ENCODE measurements at regions not wholly inside any gene's neighbourhood (a gene's known extent, or its start where the extent isn't known, plus 50 kb on each side); places are given as distances from the start of the nearest gene placed in this dataset.

DNA sequence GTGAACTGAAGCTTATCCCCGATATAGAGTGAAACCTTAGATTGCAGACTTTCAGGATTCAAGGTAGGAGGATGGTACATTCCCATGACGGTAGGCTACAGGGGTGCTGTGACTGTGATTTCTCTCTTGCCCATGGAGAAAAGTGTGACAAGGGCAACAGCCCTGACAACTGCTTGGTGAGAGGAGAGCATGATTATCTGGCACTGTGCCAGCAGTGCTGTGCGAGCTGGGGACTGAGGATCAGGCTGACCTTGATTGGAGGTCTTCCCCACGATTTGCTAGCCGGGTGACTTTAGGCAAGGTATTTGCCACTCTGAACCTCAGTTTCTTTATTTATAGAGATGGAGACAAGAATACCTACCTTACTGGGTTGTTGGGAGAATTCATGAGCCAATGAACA, 229.5 kb downstream of the PTEN start:
- no peak overlapping the region for H3K4me3 ChIP-seq (ENCODE audit: low read depth, low read length)
- TF ChIP-seq, protein P1, sequence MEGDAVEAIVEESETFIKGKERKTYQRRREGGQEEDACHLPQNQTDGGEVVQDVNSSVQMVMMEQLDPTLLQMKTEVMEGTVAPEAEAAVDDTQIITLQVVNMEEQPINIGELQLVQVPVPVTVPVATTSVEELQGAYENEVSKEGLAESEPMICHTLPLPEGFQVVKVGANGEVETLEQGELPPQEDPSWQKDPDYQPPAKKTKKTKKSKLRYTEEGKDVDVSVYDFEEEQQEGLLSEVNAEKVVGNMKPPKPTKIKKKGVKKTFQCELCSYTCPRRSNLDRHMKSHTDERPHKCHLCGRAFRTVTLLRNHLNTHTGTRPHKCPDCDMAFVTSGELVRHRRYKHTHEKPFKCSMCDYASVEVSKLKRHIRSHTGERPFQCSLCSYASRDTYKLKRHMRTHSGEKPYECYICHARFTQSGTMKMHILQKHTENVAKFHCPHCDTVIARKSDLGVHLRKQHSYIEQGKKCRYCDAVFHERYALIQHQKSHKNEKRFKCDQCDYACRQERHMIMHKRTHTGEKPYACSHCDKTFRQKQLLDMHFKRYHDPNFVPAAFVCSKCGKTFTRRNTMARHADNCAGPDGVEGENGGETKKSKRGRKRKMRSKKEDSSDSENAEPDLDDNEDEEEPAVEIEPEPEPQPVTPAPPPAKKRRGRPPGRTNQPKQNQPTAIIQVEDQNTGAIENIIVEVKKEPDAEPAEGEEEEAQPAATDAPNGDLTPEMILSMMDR (IDR thresholded peaks at IDR 0.05; ENCODE audit: borderline replicate concordance, insufficient read depth, low read depth, low read length): no peak

DNA sequence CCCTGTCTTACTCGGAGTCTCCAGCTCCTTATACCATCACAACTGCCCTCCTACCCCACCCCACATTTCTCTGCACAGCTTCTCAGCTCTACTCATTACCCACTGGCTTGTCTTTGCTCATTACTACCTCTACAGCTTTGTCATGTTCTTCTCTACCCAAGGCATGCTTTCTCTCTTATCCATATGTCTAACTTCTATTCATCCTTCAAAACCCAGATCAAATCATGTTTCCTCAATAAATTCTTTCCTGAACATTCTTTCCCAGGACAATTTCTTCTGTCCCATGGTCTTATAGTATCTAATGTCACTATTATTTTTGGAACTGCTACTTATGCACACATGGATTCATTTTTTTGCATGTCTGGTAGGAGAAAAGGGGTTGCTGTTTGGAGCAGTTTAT, 231.4 kb downstream of the PTEN start:
- TF ChIP-seq, protein P1 (IDR thresholded peaks at IDR 0.05; ENCODE audit: borderline replicate concordance, insufficient read depth, low read depth, low read length): no peak
- H3K4me3 ChIP-seq (ENCODE audit: low read depth, low read length): no peak overlapping the region

DNA sequence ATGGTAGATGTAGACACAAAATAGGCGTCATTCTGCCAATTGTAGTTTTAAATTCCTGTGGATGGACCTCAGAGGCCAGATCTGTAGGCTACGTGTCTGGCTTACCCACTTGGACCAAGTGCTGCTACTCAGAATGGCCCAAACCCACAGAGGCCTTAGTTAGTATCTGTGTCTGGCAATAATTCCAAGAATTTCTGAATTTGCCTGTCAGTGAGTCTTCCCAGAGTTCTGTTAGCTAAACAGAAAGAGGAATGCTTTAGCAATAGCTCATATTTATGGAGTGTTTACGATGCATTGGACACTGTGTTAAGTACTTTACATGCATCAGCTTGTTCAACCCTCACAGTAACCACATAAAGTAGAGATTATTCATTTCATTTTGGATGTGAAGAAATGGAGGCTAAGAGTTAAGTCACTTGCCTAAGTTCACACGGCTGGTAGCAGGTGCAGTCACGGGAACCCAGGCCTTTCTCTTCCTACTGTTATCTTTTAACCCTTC, 231.8 kb downstream of the PTEN start:
- TF ChIP-seq, protein P1 (IDR thresholded peaks at IDR 0.05; ENCODE audit: borderline replicate concordance, insufficient read depth, low read depth, low read length): no peak
- no peak overlapping the region for H3K4me3 ChIP-seq (ENCODE audit: low read depth, low read length)

DNA sequence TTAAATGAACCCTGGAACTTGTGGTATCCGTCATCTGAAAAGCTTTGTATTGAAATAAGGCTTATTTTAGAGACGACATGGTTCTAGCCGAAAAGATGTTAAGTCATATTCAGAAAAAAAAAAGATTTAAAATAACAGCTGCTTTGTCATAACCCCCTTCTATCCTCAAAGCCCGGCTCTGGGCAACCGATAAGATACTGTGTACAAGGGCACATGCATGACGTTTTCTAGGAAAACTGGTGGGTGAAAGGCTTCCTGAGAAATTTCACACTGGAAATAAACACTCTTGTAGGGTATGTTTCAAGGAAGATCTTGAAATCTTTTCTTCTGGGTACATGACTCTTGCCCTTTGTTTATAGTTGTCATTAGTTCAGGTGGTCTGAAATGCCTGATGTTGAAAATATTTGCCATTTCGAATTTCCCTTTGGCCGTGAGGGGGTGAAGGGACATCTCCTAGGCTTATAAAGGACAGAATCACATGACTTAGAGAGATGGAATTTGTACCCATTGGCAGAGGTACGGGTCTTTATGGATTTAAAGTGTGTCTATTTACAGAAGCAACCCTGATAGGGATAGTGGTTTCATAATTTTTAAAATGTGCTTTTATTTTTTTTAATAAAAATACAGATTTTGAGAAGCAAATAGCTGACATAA, 232.5 kb downstream of the PTEN start:
- TF ChIP-seq, protein P1 (IDR thresholded peaks at IDR 0.05; ENCODE audit: borderline replicate concordance, insufficient read depth, low read depth, low read length): no peak
- H3K4me3 ChIP-seq (ENCODE audit: low read depth, low read length): no peak overlapping the region

DNA sequence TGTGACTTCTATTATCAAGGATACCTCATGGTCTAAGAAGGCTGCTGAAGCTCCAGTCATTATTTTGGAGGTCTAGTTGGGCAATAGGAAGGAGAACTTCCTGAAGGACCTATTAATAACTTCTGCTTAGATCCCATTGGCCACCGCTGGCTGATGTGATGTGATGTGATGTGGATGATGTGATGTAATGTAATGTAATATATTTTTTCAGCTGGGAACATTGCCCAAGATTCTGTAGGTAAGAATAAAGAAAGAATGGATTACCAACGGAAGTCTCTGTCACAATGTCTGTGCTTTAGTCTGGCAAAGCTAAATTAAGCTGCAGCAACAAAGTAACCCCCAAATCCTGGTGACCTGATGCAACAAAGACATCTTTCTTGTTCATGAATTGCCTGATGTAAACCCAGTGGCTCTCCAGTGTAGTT, 233.7 kb downstream of the PTEN start:
- TF ChIP-seq, protein P1 (IDR thresholded peaks at IDR 0.05; ENCODE audit: borderline replicate concordance, insufficient read depth, low read depth, low read length): no peak
- H3K4me3 ChIP-seq (ENCODE audit: low read depth, low read length): no peak overlapping the region

DNA sequence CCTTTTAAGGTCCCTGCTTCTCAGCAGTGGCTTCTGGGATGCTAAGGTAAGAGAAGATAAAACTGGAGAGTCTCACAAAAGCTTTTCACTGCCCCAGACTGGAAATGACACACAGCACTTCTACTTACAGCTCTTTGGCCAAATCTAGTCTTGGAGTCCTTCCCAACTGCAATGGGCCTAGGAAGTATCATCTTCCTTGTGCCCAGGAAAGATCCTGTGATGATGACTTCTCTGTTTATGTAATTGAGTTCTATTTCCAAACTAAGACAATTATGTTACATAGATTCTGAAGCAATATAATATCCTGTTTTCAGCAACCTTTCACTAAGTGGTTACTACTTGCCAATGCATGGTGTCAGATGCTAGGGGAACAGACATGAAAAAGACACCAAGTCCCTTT, 234.1 kb downstream of the PTEN start:
- TF ChIP-seq, protein P1 (IDR thresholded peaks at IDR 0.05; ENCODE audit: borderline replicate concordance, insufficient read depth, low read depth, low read length): no peak
- no peak overlapping the region for H3K4me3 ChIP-seq (ENCODE audit: low read depth, low read length)

DNA sequence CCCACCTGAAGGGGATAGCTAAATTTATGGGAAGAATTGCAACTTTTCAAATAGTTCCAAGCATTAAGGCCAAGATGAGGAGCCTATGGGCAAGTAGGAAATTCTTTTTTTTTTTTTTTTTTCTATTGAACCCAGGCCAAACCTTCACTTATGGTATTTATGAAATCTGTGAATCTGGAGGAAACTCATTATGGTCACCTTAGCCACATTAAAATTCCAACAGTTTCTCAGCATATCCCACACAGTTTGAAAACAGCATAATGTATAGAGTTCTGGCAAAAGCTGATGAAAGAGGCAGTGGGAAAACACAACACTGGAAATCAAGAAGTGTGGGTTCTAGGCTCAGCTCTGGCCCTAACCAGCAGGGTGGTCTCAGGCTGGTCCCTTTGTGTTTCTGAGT, 236.9 kb downstream of the PTEN start:
- TF ChIP-seq, protein P1 (IDR thresholded peaks at IDR 0.05; ENCODE audit: borderline replicate concordance, insufficient read depth, low read depth, low read length): no peak
- no peak overlapping the region for H3K4me3 ChIP-seq (ENCODE audit: low read depth, low read length)
